ENCODE measurements at regions not wholly inside any gene's neighbourhood (a gene's known extent, or its start where the extent isn't known, plus 50 kb on each side); places are given as distances from the start of the nearest gene placed in this dataset.

DNA sequence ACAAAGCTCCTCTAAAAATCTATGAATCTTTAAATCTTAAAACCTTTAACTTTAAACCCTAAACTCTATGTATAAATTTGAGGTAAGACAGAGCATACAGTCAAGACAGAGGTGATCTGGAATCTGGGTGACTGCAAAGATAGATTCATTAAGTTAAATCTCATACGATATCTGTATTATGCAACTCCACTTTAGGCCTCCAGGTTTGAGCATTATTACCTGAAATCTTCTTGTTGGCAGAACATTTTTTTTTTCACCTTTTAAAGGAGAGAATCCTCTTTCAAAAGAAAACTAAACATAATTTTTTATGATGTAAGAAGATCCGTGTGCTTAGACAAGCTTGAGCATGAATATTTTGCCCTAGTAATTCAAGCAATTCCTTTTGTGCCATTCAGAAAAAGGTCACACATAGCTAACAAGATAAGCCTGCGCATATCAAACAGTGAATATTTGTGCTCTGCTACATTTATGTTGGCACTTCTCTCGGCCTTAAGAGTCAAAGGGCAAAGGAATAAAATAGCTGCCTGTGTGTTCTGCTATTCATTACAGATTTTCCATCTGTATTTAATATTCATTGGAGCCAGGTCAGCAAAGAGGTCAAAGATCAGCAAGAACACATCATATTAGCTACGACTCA, 163.3 kb downstream of the TMTC3 start:
- no TSS peak for BruUV-seq (replicated peaks)
- CTCF ChIA-PET: interaction anchor here (0.9 to 1.4 kb wide), 2 partner anchors 9 to 11 kb away, joined by 3 to 6 read pairs; no protein-coding TSS in a partner anchor
- no peak for TF ChIP-seq CTCF (IDR thresholded peaks at IDR 0.05; ENCODE audit: unreplicated experiment)
- DNase-seq (ENCODE audit: unreplicated experiment): peak; percentile 4
- Mint-ChIP-seq H3K27ac (ENCODE audit: low read depth, unreplicated experiment) (no peak overlapping the region), H3K9me3 (ENCODE audit: unreplicated experiment) (no peaks in the 10 kb centered on the region), H3K36me3 (ENCODE audit: insufficient read depth, unreplicated experiment) (no peaks in the 10 kb centered on the region), H3K4me3 (ENCODE audit: unreplicated experiment) (no peak overlapping the region), H3K27me3 (ENCODE audit: insufficient read depth, unreplicated experiment) (no peaks in the 10 kb centered on the region), H3K4me1 (ENCODE audit: insufficient read depth, unreplicated experiment) (peaks cover 26% of the 10 kb centered on the region)
- intact Hi-C loops (cut with micrococcal nuclease): no loop called here
- POLR2A ChIA-PET: interaction anchor here (0.7 to 1.9 kb wide), 8 partner anchors 11 to 163 kb away, joined by 3 to 6 read pairs (median 4); partner anchors contain the start of genes CEP290 and TMTC3

DNA sequence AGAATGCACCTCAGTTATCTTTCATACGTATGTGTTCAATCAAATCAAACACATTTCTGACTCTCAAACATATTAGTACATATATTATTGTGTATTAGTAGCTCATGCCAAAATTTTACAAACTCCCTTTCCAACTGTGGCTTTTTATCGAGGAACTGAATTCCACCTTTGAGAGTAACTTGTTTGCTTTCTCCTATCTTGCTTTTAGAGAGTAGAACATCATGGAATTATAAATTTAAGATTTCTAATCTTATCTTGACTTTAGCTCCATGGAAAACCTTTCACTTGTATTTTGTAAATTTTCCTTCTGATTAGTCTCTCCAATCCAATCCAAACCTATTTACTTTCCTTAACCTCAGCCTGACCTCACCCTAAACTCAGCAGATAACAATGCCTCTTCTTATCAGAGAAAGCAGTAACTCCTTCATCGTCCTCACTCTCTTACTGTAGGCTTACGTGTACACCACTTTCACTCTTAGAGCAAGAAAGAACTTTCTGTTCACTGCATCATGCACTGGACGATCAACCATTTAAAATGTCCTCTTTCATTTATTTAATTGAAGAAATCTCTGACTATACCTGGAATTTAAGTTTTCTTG, 164.5 kb downstream of the TMTC3 start:
- CTCF ChIA-PET: interaction anchor here (1.4 kb wide), 1 partner anchor 10 kb away, joined by 6 read pairs; no protein-coding TSS in a partner anchor
- Mint-ChIP-seq H3K36me3 (ENCODE audit: insufficient read depth, unreplicated experiment) (no peaks in the 10 kb centered on the region), H3K9me3 (ENCODE audit: unreplicated experiment) (no peaks in the 10 kb centered on the region), H3K27ac (ENCODE audit: low read depth, unreplicated experiment) (peak overlapping the region; percentile 8), H3K4me3 (ENCODE audit: unreplicated experiment) (no peak overlapping the region), H3K4me1 (ENCODE audit: insufficient read depth, unreplicated experiment) (peaks cover 27% of the 10 kb centered on the region), H3K27me3 (ENCODE audit: insufficient read depth, unreplicated experiment) (no peaks in the 10 kb centered on the region)
- no TSS peak for BruUV-seq (replicated peaks)
- POLR2A ChIA-PET: interaction anchor here (1.0 to 1.9 kb wide), 6 partner anchors 18 to 164 kb away, joined by 3 to 6 read pairs (median 3); partner anchors contain the start of genes CEP290 and TMTC3
- TF ChIP-seq CTCF (IDR thresholded peaks at IDR 0.05; ENCODE audit: unreplicated experiment): no peak
- DNase-seq (ENCODE audit: unreplicated experiment): no peak
- intact Hi-C loops (cut with micrococcal nuclease): no loop called here

DNA sequence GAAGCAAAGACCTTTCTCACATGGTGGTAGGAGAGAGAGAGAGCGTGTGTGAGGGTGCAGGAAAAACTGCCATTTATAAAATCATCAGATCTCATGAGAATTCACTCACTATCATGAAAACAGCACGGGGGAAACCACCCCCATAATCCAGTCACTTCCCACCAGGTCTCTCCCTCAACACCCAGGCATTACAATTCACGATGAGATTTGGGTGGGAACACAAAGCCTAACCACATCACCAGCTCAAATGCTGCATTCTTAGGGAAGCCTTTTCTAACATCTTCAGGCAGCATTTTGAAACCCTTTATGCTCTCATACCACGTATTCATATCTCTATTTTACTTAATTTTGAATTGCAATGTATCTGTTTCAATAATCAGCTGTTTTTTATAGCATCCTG, 165.9 kb downstream of the TMTC3 start:
- TF ChIP-seq CTCF (IDR thresholded peaks at IDR 0.05; ENCODE audit: unreplicated experiment): no peak
- H3K36me3 Mint-ChIP-seq (ENCODE audit: insufficient read depth, unreplicated experiment): no peaks in the 10 kb centered on the region
- H3K27ac Mint-ChIP-seq (ENCODE audit: low read depth, unreplicated experiment): peak overlapping the region; percentile 1
- BruUV-seq (replicated peaks): no TSS peak
- DNase-seq (ENCODE audit: unreplicated experiment): no peak
- H3K9me3 Mint-ChIP-seq (ENCODE audit: unreplicated experiment): no peaks in the 10 kb centered on the region
- intact Hi-C loops (cut with micrococcal nuclease): no loop called here
- ChIA-PET POLR2A (no interaction called here), CTCF (interaction anchor here (1.2 kb wide), 1 partner anchor 17 kb away, joined by 3 read pairs; no protein-coding TSS in a partner anchor)
- H3K4me1 Mint-ChIP-seq (ENCODE audit: insufficient read depth, unreplicated experiment): peaks cover 27% of the 10 kb centered on the region
- H3K4me3 Mint-ChIP-seq (ENCODE audit: unreplicated experiment): no peak overlapping the region
- H3K27me3 Mint-ChIP-seq (ENCODE audit: insufficient read depth, unreplicated experiment): no peaks in the 10 kb centered on the region

- no peak for TF ChIP-seq CTCF (IDR thresholded peaks at IDR 0.05; ENCODE audit: unreplicated experiment)
- peak overlapping the region; percentile 54 for H3K27ac Mint-ChIP-seq (ENCODE audit: low read depth, unreplicated experiment)
- no peak overlapping the region for H3K4me3 Mint-ChIP-seq (ENCODE audit: unreplicated experiment)
- peaks cover 27% of the 10 kb centered on the region for H3K4me1 Mint-ChIP-seq (ENCODE audit: insufficient read depth, unreplicated experiment)
- CTCF ChIA-PET: interaction anchor here (1.2 kb wide), 1 partner anchor 16 kb away, joined by 3 read pairs; no protein-coding TSS in a partner anchor
- no TSS peak for BruUV-seq (replicated peaks)
- H3K9me3 Mint-ChIP-seq (ENCODE audit: unreplicated experiment): no peaks in the 10 kb centered on the region
- H3K36me3 Mint-ChIP-seq (ENCODE audit: insufficient read depth, unreplicated experiment): no peaks in the 10 kb centered on the region
- intact Hi-C loops (cut with micrococcal nuclease): no loop called here
- POLR2A ChIA-PET: interaction anchor here (0.6 to 2.3 kb wide), 4 partner anchors 9 to 83 kb away, joined by 3 to 6 read pairs (median 3); no protein-coding TSS in a partner anchor
- H3K27me3 Mint-ChIP-seq (ENCODE audit: insufficient read depth, unreplicated experiment): no peaks in the 10 kb centered on the region
- peak; percentile 63 for DNase-seq (ENCODE audit: unreplicated experiment)
Observed at GRCh38 chr12:88308825-88309224, 166.7 kb downstream of the TMTC3 start.
